OCI-LY7 (cell line): ENCODE measurements at regions not wholly inside any gene's neighbourhood (a gene's known extent, or its start where the extent isn't known, plus 50 kb on each side); places are given as distances from the start of the nearest gene placed in this dataset.

Experiments
- CTCF ChIP-seq: fragments of 200-600 bp; sonication (generic); conservative IDR thresholded peaks from 2 replicates; pipeline ENCODE4 v1.5.1; 2014; ENCODE audit warnings: mild to moderate bottlenecking, antibody characterized with exemption, low read length, moderate library complexity, mixed read lengths
- EZH2phosphoT487 ChIP-seq: fragments of 200-600 bp; sonication (generic); IDR thresholded peaks from 2 replicates; pipeline ENCODE4 v1.6.1; 2018; ENCODE audit warnings: low read depth, borderline replicate concordance, mild to moderate bottlenecking, mixed run types, antibody characterized with exemption, low read length, moderate library complexity, mixed read lengths

DNA sequence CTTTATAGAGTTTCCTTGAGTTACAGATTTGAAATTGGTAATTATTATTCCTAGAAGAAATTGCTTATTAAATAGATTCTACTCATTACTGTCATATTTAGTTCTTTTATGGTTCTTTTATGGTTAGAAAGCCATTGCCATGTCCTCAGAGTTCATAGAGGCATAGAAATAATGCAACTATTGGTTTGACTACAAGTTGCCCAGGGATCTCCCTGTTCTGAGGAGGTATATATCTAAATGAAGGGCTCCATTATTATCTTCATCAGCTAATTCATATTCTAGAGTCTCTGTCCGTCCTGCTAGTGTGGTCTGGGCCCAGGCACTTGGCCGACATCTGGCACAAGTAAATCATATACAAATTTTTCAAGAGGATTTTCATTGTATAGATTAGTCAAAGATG lies 535.7 kb downstream of the PPP4R3C start:
- TF ChIP-seq CTCF, result no peak
- no peak for TF ChIP-seq EZH2phosphoT487
